ENCODE measurements at regions not wholly inside any gene's neighbourhood (a gene's known extent, or its start where the extent isn't known, plus 50 kb on each side); places are given as distances from the start of the nearest gene placed in this dataset.
"Not testable (repeated sequence)": the region's sequence is repeated elsewhere in the genome, so short reads cannot be mapped to it uniquely, and the experiment has no call there.

DNA sequence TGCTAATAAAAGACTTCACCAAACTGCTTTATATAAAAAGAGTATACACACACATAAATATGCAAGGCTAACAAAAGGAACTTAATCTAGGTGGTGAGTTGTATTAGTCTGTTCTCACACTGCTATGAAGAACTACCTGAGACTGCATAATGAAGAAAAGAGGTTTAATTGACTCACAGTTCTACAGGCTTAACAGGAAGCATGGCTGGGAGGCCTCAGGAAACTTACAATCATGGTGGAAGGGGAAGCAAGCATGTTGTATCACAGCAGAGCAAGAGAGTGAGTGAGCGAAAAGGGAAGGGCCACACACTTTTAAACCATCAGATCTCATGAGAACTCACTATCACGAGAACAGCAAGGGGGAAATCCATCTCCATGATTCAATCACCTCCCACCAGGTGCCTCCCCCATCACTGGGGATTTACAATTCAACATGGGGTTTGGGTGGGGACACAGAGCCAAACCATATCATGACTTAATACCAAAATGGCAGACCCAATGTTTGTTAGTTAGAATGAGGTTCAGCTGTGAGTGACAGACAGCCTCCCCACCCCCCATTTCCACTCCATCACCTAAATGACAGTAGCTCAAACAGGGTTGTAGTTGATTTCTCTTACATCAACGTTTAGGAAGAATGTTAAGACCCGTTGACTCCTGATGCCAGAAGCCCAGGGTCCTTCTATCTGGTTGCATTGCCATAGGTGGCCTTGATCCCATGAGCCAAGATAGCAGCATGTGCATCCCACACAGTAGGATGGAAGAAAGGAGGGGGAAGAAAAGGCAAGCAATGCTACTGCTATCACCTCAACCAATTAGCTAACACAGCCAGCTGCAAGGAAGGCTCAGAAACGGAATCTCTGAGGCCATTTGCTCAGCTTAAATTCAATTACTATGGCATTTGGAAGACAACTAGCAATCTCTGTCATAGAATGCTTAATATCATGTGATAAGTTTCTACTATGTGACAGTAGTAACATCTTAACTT lies 77.0 kb downstream of the CCDC71L start:
- Histone ChIP-seq H3K4me1 (no peaks in the 10 kb centered on the region), H3K9me3 (no peaks in the 10 kb centered on the region), H3K27me3 (no peaks in the 10 kb centered on the region), H3K36me3 (replicated peaks in 1 of 2; ENCODE audit: insufficient read depth in 1 of 2, low read depth in 2 of 2) (no peaks in the 10 kb centered on the region), H3K27ac (no peak overlapping the region), H3K4me3 (no peak overlapping the region)
- 61 to 71% methylated on average over 5 of the region's 5 CpGs for WGBS, 2 donors
- no peak for ATAC-seq
- intact Hi-C loops (cut with DNase I), result no loop called here
- TF ChIP-seq, protein P1, sequence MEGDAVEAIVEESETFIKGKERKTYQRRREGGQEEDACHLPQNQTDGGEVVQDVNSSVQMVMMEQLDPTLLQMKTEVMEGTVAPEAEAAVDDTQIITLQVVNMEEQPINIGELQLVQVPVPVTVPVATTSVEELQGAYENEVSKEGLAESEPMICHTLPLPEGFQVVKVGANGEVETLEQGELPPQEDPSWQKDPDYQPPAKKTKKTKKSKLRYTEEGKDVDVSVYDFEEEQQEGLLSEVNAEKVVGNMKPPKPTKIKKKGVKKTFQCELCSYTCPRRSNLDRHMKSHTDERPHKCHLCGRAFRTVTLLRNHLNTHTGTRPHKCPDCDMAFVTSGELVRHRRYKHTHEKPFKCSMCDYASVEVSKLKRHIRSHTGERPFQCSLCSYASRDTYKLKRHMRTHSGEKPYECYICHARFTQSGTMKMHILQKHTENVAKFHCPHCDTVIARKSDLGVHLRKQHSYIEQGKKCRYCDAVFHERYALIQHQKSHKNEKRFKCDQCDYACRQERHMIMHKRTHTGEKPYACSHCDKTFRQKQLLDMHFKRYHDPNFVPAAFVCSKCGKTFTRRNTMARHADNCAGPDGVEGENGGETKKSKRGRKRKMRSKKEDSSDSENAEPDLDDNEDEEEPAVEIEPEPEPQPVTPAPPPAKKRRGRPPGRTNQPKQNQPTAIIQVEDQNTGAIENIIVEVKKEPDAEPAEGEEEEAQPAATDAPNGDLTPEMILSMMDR (IDR thresholded peaks at IDR 0.05), result no peak
- no peak for TF ChIP-seq POLR2A (IDR thresholded peaks at IDR 0.05)
- DNase-seq, result no peak

DNA sequence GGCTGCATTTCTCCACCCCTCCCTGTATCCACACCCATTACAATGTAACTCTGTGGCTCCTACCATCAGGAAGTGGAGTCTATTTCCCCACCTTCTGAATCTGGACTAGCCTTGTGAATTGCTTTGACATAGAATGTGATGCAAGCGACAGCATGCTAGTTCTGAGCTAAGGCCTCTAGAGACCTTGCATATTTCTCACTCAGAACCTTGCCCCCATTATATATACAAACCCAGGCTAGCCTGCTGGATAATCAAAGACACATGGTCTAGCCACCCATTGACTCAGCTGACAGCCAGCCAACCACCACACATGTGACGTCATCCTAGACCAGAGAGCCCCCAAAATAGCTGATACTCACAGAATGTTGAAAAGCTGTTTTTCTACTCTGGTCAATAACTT lies 77.9 kb downstream of the CCDC71L start:
- WGBS, 2 donors, result 91 to 93% methylated on average over 2 of the region's 2 CpGs
- intact Hi-C loops (cut with DNase I), result no loop called here
- Histone ChIP-seq H3K4me3 (no peak overlapping the region), H3K27me3 (no peaks in the 10 kb centered on the region), H3K27ac (no peak overlapping the region), H3K36me3 (replicated peaks in 1 of 2; ENCODE audit: insufficient read depth in 1 of 2, low read depth in 2 of 2) (no peaks in the 10 kb centered on the region), H3K4me1 (no peaks in the 10 kb centered on the region), H3K9me3 (no peaks in the 10 kb centered on the region)
- no peak for TF ChIP-seq POLR2A (IDR thresholded peaks at IDR 0.05)
- TF ChIP-seq, protein P1 (IDR thresholded peaks at IDR 0.05), result no peak
- ATAC-seq, result no peak
- DNase-seq, result no peak

DNA sequence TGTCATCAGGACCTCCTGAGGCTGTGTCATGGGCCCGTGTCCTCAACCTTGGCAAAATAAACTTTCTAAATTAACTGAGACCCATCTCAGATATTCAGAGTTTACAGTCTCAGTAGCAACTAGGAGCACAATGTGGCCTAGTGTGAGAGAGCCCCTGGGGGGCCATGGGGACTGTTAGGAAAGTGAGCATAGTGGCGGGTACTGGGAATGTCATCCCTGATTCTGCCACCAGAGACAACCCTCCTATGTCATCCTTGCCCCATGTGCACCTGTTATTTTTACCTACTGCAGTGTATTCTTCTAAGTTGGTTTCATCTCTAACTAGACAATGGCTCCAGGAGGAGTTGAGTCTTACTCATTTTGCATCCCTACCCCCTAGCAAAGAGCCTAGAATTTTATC lies 78.6 kb downstream of the CCDC71L start:
- Histone ChIP-seq H3K9me3 (no peaks in the 10 kb centered on the region), H3K27me3 (no peaks in the 10 kb centered on the region), H3K27ac (no peak overlapping the region), H3K36me3 (replicated peaks in 1 of 2; ENCODE audit: insufficient read depth in 1 of 2, low read depth in 2 of 2) (no peaks in the 10 kb centered on the region), H3K4me3 (no peak overlapping the region), H3K4me1 (no peaks in the 10 kb centered on the region)
- DNase-seq (no peak), ATAC-seq (no peak)
- 82 to 96% methylated on average over 2 of the region's 2 CpGs for WGBS, 2 donors
- TF ChIP-seq POLR2A (IDR thresholded peaks at IDR 0.05), result no peak
- TF ChIP-seq, protein P1 (IDR thresholded peaks at IDR 0.05), result no peak
- intact Hi-C loops (cut with DNase I), result no loop called here

DNA sequence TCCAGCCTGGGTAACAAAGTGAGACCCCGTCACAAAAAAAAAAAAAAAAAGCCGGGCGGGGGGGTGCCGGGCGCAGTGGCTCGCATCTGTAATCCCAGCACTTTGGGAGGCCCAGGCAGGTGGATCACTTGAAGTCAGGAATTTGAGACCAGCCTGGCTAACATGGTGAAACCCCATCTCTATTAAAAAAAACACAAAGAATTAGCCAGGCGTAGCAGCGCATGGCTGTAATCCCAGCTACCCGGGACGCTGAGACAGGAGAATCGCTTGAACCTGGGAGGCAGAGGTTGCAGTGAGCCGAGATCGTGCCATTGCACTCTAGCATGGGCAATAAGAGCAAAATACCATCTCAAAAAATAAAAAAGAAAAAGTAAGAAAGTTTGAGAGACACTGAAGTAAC lies 81.9 kb downstream of the CCDC71L start:
- intact Hi-C loops (cut with DNase I), result not testable (repeated sequence)

DNA sequence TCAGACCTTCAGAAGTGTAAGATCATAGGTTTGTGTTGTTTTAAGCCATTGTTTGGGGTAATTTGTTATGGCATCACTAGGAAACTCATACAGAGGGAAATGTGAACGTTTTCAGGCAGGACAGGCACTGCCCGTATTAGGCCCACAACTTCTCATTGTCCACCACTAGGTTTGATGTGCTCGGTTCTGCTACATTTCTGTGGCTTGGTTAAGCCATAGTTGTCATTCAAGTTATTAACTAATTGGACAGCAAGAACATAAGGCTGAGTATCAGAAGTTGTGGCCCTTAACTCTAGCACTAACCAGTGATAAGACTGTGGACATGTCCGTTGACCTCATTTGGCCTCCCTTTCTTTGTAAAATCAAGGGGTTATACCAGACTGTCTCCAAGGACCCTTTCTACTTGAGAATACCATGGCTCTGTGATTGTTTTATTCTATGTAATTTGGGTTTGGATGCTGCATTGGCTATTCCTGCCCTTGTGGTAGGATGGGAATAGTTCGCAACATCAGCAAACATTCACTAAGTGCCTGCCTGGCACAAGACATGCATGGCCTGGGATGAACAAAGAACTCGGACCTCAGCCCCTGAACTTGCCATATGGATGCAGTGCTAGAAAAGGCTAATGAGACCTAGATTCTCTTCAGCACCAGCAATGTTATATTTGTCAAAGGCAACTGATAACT lies 85.7 kb downstream of the CCDC71L start:
- intact Hi-C loops (cut with DNase I), result no loop called here
- TF ChIP-seq, protein P1 (IDR thresholded peaks at IDR 0.05), result no peak
- TF ChIP-seq POLR2A (IDR thresholded peaks at IDR 0.05), result no peak
- Histone ChIP-seq H3K27me3 (no peaks in the 10 kb centered on the region), H3K27ac (no peak overlapping the region), H3K4me1 (no peaks in the 10 kb centered on the region), H3K4me3 (no peak overlapping the region), H3K36me3 (replicated peaks in 1 of 2; ENCODE audit: insufficient read depth in 1 of 2, low read depth in 2 of 2) (no peaks in the 10 kb centered on the region), H3K9me3 (no peaks in the 10 kb centered on the region)
- 84 to 88% methylated on average over 6 of the region's 6 CpGs for whole genome bisulfite sequencing, 2 donors
- DNase-seq, result no peak
- no peak for ATAC-seq

More for the DNA sequence above, 81.9 kb downstream of the CCDC71L start:
- not testable (repeated sequence) for H3K36me3 ChIP-seq (replicated peaks in 1 of 2; ENCODE audit: insufficient read depth in 1 of 2, low read depth in 2 of 2); H3K27ac ChIP-seq; ATAC-seq; DNase-seq; H3K27me3 ChIP-seq; H3K4me1 ChIP-seq; H3K9me3 ChIP-seq; H3K4me3 ChIP-seq
- 92 to 93% methylated on average over 13 of the region's 13 CpGs for WGBS, 2 donors

Measured in body of pancreas (tissue), 4 donors.